CD4-positive, CD25-positive, alpha-beta regulatory T cell (primary cell): ENCODE measurements at regions not wholly inside any gene's neighbourhood (a gene's known extent, or its start where the extent isn't known, plus 50 kb on each side); places are given as distances from the start of the nearest gene placed in this dataset.
"Not testable (repeated sequence)": the region's sequence is repeated elsewhere in the genome, so short reads cannot be mapped to it uniquely, and the experiment has no call there.

Source experiments
- ATAC-seq, 2 donors: fragments of 150-1000 bp; cut with Tn5 transposase; one replicate each; pipeline ENCODE4 v1.10.0; 2021; ENCODE audit warnings: low read depth in 2 of 2, moderate number of reproducible peaks in 2 of 2, moderate library complexity in 1 of 2
- DNase-seq, 3 donors: peaks; one replicate each; pipeline versions ENCODE4 v3.0.0 to v3.0.0-alpha.2; 2012 to 2022; ENCODE audit warnings: mixed read lengths in 1 of 3
- H3K27ac ChIP-seq: one replicate; pipeline ENCODE4 v1.7.0; 2013; ENCODE audit warnings: mild to moderate bottlenecking, low read length; ENCODE audit not compliant: insufficient read depth, poor library complexity, severe bottlenecking
- H3K27me3 ChIP-seq: one replicate; pipeline ENCODE4 v1.7.0; 2013; ENCODE audit warnings: low read length; ENCODE audit not compliant: control insufficient read depth, insufficient read depth
- H3K36me3 ChIP-seq: one replicate; pipeline ENCODE4 v1.7.0; 2013; ENCODE audit warnings: mild to moderate bottlenecking, low read length, moderate library complexity; ENCODE audit not compliant: control insufficient read depth, insufficient read depth
- H3K4me1 ChIP-seq: 2 replicates; pipeline ENCODE4 v1.7.0; 2013; ENCODE audit warnings: mild to moderate bottlenecking, low read length; ENCODE audit not compliant: insufficient read depth, control insufficient read depth, poor library complexity, severe bottlenecking
- H3K4me3 ChIP-seq: one replicate; pipeline ENCODE4 v1.7.0; 2013; ENCODE audit warnings: low read depth, mild to moderate bottlenecking, low read length, moderate library complexity
- H3K9me3 ChIP-seq, 2 experiments: 1 replicate in 1 of 2; 2 replicates in 1 of 2; pipeline ENCODE4 v1.7.0; 2013; ENCODE audit warnings: low read length in 2 of 2, mild to moderate bottlenecking in 1 of 2, moderate library complexity in 1 of 2; ENCODE audit not compliant: control insufficient read depth in 2 of 2
- H3K27ac Mint-ChIP-seq, 3 donors: one replicate each; pipeline ENCODE4 v1.8.0; 2020 to 2022; ENCODE audit warnings: mild to moderate bottlenecking in 3 of 3, mixed read lengths in 3 of 3, moderate library complexity in 2 of 3
- H3K27me3 Mint-ChIP-seq: one replicate; pipeline ENCODE4 v1.8.0; 2022; ENCODE audit warnings: mild to moderate bottlenecking, mixed read lengths
- H3K36me3 Mint-ChIP-seq: one replicate; pipeline ENCODE4 v1.8.0; 2020; ENCODE audit warnings: mixed read lengths
- H3K4me1 Mint-ChIP-seq, 4 donors: one replicate each; pipeline ENCODE4 v1.8.0; 2020 to 2022; ENCODE audit warnings: mixed read lengths in 4 of 4, mild to moderate bottlenecking in 1 of 4
- H3K4me3 Mint-ChIP-seq, 4 donors: one replicate each; pipeline ENCODE4 v1.8.0; 2020 to 2022; ENCODE audit warnings: mild to moderate bottlenecking in 4 of 4, mixed read lengths in 4 of 4, moderate library complexity in 3 of 4
- H3K9me3 Mint-ChIP-seq, 7 donors: one replicate each; pipeline ENCODE4 v1.8.0; 2020 to 2022; ENCODE audit warnings: mixed read lengths in 7 of 7, mild to moderate bottlenecking in 3 of 7, moderate library complexity in 2 of 7

DNA sequence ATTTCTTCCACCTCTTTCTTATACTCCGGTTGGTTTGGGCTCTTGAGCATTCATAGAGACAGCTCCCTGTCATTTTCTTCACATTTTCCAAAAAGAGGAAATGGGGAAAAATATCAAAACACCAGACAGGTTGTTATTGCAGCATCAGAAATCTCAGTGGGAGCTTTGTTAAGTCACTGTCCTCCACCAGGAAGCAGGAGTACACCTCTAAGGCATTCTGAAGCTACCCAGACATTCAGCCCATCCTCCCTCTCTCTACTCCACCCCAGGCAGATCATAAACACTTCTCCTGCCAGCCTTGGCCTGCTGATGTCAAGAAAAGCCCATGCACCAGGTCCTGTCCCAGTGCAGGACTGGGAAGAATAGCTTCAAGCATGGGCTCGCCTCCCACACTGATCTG lies 1198.3 kb downstream of the VRK1 start:
- ATAC-seq (no peak), DNase-seq (peak in 1 of 3 donors; percentile 50)
- H3K27me3 Mint-ChIP-seq, result no peaks in the 10 kb centered on the region
- Histone ChIP-seq H3K9me3 (no peaks in the 10 kb centered on the region), H3K36me3 (no peaks in the 10 kb centered on the region), H3K27ac (peak overlapping the region; percentile 65), H3K4me3 (no peak overlapping the region), H3K27me3 (no peaks in the 10 kb centered on the region), H3K4me1 (peaks cover 37% of the 10 kb centered on the region)
- peak overlapping the region in 3 of 4 donors; percentile 49 to 61 (median 59) for H3K4me3 Mint-ChIP-seq
- H3K36me3 Mint-ChIP-seq, result no peaks in the 10 kb centered on the region
- H3K9me3 Mint-ChIP-seq, result peaks cover 0 to 2% (median 0%) of the 10 kb centered on the region in 7 donors
- H3K4me1 Mint-ChIP-seq, result peaks cover 32 to 71% (median 58%) of the 10 kb centered on the region in 4 donors
- peak overlapping the region; percentile 90 to 98 (median 90) for H3K27ac Mint-ChIP-seq

DNA sequence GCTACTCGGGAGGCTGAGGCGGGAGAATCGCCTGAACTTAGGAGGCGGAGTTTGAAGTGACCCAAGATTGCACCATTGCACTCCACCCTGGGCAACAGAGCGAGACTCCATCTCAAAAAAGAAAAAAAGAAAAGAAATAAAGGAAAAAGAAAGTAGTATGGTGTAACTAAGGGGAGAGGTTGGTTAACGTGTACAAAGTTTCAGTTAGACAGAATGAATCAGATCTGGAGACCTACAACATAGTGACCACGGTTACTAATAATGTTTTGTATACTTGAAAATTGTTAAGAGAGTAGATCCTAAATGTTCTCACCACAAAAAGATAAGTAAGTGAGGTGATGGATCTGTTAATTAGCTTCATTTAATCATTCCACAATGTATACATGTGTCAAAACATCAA lies 1208.8 kb downstream of the VRK1 start:
- peaks cover 10 to 29% (median 15%) of the 10 kb centered on the region in 4 donors for H3K4me1 Mint-ChIP-seq
- no peaks in the 10 kb centered on the region for H3K9me3 ChIP-seq
- H3K9me3 Mint-ChIP-seq, result peaks cover 0 to 9% (median 0%) of the 10 kb centered on the region in 7 donors
- no peak overlapping the region for H3K27ac Mint-ChIP-seq
- H3K27me3 ChIP-seq, result no peaks in the 10 kb centered on the region
- H3K27ac ChIP-seq, result no peak overlapping the region
- peaks cover 7% of the 10 kb centered on the region for H3K4me1 ChIP-seq
- H3K36me3 ChIP-seq, result no peaks in the 10 kb centered on the region
- H3K27me3 Mint-ChIP-seq, result no peaks in the 10 kb centered on the region
- ATAC-seq (no peak), DNase-seq (no peak)
- no peak overlapping the region for H3K4me3 ChIP-seq
- no peaks in the 10 kb centered on the region for H3K36me3 Mint-ChIP-seq
- H3K4me3 Mint-ChIP-seq, result no peak overlapping the region

DNA sequence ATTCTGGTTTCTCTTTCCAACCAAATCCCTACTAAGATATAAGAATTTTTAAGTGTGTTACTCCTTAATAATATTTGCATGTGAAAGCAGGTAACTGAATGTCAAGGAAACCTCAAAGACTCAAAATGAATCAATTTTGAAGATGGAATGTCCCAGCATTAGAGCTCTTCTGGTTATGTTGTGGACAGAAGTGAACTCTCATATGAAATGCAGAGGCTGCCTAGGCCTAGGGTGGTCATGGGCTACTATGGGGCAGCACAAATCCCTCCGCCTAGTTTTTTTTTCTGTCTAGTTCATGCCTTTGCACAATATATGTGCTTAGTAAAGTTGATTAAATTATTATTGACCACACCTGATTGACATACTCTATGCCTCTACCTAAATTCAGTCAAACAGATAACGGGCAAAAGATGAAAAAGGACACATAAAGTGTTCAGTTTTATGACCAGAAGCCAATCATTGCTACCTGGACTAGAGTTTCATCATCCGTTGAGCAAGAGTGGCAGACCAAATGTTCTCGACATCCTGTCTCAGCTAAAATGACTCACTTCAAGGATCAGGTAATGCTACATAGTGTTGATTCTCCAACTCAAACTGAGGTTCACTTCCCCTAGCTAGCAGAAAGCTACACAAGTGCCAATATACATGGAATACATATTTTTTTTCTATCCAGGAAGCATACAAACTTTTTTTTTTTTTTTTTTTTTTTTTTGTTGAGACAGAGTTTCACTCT lies 1211.4 kb downstream of the VRK1 start:
- H3K4me1 ChIP-seq, result peaks cover 7% of the 10 kb centered on the region
- peak in 1 of 3 donors; percentile 63 for DNase-seq
- H3K4me3 ChIP-seq, result no peak overlapping the region
- Mint-ChIP-seq H3K27ac (peak overlapping the region in 2 of 3 donors; percentile 57 to 63), H3K36me3 (no peaks in the 10 kb centered on the region), H3K9me3 (peaks cover 0 to 5% (median 0%) of the 10 kb centered on the region in 7 donors), H3K4me1 (peaks cover 10 to 39% (median 25%) of the 10 kb centered on the region in 4 donors), H3K27me3 (no peaks in the 10 kb centered on the region), H3K4me3 (no peak overlapping the region)
- H3K27ac ChIP-seq, result no peak overlapping the region
- ATAC-seq, result peak; percentile 79 to 94
- no peaks in the 10 kb centered on the region for H3K36me3 ChIP-seq
- no peaks in the 10 kb centered on the region for H3K9me3 ChIP-seq
- no peaks in the 10 kb centered on the region for H3K27me3 ChIP-seq

DNA sequence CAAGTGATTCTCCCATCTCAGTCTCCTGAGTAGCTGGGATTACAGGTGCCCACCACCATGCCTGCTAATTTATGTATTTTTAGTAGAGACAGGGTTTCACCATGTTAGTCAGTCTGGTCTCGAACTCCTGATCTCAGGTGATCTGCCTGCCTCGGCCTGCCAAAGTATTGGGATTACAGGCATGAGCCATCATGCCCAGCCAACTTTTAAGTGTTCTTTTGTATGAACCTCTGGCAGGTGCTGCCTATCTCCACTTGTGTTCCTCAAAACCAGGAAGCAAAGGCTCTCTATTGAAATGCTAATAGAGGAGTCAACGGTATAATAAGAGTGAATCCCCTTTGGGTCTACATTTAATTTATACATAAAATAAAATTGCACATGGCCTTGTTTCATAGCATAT lies 1212.0 kb downstream of the VRK1 start:
- not testable (repeated sequence) for H3K4me3 Mint-ChIP-seq, H3K9me3 Mint-ChIP-seq, DNase-seq, H3K9me3 ChIP-seq, H3K27ac Mint-ChIP-seq, H3K36me3 ChIP-seq, H3K27me3 ChIP-seq, H3K4me3 ChIP-seq, H3K27me3 Mint-ChIP-seq, H3K27ac ChIP-seq, H3K4me1 ChIP-seq, H3K36me3 Mint-ChIP-seq, ATAC-seq
- H3K4me1 Mint-ChIP-seq, result peaks cover 10 to 44% (median 28%) of the 10 kb centered on the region in 4 donors

DNA sequence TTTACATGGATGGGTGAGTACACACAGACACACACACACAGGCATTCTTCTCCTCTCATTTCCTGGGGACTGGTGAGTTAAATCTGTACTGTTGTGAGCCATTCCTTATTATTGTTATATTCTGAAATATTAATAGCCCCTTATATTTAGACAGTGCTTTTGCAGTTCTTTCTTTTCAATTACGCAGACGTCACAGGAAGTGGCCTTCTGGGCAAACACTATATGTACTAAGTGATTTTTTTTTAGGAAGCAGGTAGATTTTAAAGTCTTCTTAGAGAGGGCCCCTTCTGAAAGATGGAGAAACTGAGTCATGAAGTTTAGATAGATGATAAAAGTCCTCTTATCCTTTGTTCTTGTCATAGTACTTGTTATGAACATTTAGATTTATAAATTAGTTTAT lies 1213.6 kb downstream of the VRK1 start:
- Histone ChIP-seq H3K9me3 (no peaks in the 10 kb centered on the region), H3K27ac (no peak overlapping the region), H3K27me3 (no peaks in the 10 kb centered on the region), H3K36me3 (no peaks in the 10 kb centered on the region), H3K4me1 (peaks cover 10% of the 10 kb centered on the region), H3K4me3 (no peak overlapping the region)
- peaks cover 11 to 60% (median 39%) of the 10 kb centered on the region in 4 donors for H3K4me1 Mint-ChIP-seq
- H3K27me3 Mint-ChIP-seq, result no peaks in the 10 kb centered on the region
- H3K9me3 Mint-ChIP-seq, result peaks cover 0 to 2% (median 0%) of the 10 kb centered on the region in 7 donors
- peak overlapping the region in 1 of 3 donors; percentile 76 for H3K27ac Mint-ChIP-seq
- ATAC-seq, result no peak
- peak overlapping the region in 2 of 4 donors; percentile 22 to 61 for H3K4me3 Mint-ChIP-seq
- no peaks in the 10 kb centered on the region for H3K36me3 Mint-ChIP-seq
- peak in 1 of 3 donors; percentile 20 for DNase-seq

DNA sequence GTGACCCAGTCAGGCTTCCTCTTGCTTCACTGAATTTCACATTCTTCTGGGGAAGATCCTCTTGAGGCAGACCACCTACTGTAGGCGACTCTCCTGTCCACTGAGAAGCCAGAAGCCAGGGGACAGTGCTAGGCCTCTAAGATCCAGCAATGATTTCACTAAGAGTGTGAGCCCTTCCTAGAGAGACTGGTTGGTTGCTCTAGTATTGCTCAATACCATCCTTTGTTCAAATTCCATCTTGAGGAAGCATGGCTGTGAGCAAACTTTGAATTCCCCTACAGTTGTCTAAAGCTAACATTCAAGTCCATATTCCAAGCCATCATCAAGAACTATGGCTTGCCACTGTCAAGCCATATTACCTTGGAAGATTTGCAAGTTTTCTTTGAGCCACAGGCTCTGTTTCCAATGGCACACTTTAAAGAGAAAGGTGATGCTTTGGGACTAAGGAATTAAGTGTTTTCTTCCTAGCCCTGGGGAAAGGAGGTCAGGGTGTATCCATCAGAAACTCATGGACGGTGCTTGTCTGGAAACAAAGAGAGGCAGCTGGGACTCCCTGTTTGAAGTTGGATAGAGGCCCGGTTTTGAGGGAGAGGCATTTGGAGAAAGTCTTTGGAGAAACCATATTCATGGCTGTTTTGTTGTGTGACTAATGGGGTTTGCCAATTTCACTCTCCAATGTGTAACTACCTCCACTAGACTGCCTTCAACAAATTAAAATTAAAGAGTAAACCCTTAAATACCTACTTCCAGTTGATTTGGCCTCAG lies 1217.9 kb downstream of the VRK1 start:
- no peak for DNase-seq

DNA sequence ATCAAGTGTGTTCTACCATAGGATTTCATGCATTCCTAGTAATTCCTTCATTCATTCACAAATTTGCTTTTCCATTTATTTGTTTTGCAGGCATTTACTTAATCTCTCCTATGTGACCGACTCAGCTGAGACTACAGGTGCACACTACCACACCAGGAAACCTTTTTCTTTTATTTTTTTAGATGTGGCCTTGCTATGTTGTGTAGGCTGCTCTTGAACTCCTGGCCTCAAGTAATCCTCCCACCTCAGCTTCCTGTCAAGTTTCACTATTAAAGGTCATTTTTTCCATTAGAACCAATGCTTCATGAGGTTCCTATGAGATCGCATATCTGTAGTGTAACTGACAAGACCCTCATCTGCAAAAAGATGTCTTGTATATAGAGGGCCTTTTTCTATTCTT lies 1218.7 kb downstream of the VRK1 start:
- Histone ChIP-seq H3K36me3 (no peaks in the 10 kb centered on the region), H3K27ac (no peak overlapping the region), H3K4me3 (peak overlapping the region; percentile 32), H3K27me3 (no peaks in the 10 kb centered on the region), H3K4me1 (peaks cover 30% of the 10 kb centered on the region), H3K9me3 (no peaks in the 10 kb centered on the region)
- Mint-ChIP-seq H3K27ac (peak overlapping the region; percentile 1 to 68 (median 50)), H3K4me3 (peak overlapping the region in 3 of 4 donors; percentile 20 to 73 (median 28)), H3K27me3 (no peaks in the 10 kb centered on the region), H3K9me3 (peaks cover 0 to 4% (median 0%) of the 10 kb centered on the region in 7 donors), H3K4me1 (peaks cover 11 to 90% (median 51%) of the 10 kb centered on the region in 4 donors), H3K36me3 (no peaks in the 10 kb centered on the region)
- DNase-seq (peak in 1 of 3 donors; percentile 28), ATAC-seq (peak in 1 of 2 donors; percentile 33)

More for the DNA sequence above, 1217.9 kb downstream of the VRK1 start:
- H3K27me3 ChIP-seq, result no peaks in the 10 kb centered on the region
- H3K4me1 ChIP-seq, result peaks cover 30% of the 10 kb centered on the region
- Mint-ChIP-seq H3K9me3 (peaks cover 0 to 4% (median 0%) of the 10 kb centered on the region in 7 donors), H3K27ac (peak overlapping the region in 1 of 3 donors; percentile 79), H3K27me3 (no peaks in the 10 kb centered on the region), H3K36me3 (no peaks in the 10 kb centered on the region), H3K4me3 (no peak overlapping the region), H3K4me1 (peaks cover 15 to 91% (median 52%) of the 10 kb centered on the region in 4 donors)
- H3K4me3 ChIP-seq, result no peak overlapping the region
- ATAC-seq, result no peak
- no peak overlapping the region for H3K27ac ChIP-seq
- no peaks in the 10 kb centered on the region for H3K9me3 ChIP-seq
- no peaks in the 10 kb centered on the region for H3K36me3 ChIP-seq
